GM12873 (cell line): ENCODE measurements at regions not wholly inside any gene's neighbourhood (a gene's known extent, or its start where the extent isn't known, plus 50 kb on each side); places are given as distances from the start of the nearest gene placed in this dataset.

ENCODE experiments used
- CTCF ChIP-seq: IDR thresholded peaks from 2 replicates; pipeline ENCODE4 v1.5.1; 2012; ENCODE audit warnings: low read depth, mild to moderate bottlenecking, moderate library complexity, low read length, control low read depth; ENCODE audit not compliant: insufficient read depth; ENCODE audit errors: missing control alignments

- no peak for TF ChIP-seq CTCF
These were observed 101.7 kb upstream of the ITGA1 start for GRCh38 chr5:52685971-52686370.

GRCh38 chr5:52690236-52690768, 97.4 kb upstream of the ITGA1 start:
- no peak for TF ChIP-seq CTCF

GRCh38 chr5:52692039-52692438, 95.7 kb upstream of the ITGA1 start:
- no peak for TF ChIP-seq CTCF

GRCh38 chr5:52692606-52693005, 95.1 kb upstream of the ITGA1 start:
- TF ChIP-seq CTCF: no peak

GRCh38 chr5:52693280-52693679, 94.4 kb upstream of the ITGA1 start:
- peak; percentile 48 for TF ChIP-seq CTCF

- no peak for TF ChIP-seq CTCF
These were observed 93.9 kb upstream of the ITGA1 start for GRCh38 chr5:52693836-52694235.

- no peak for TF ChIP-seq CTCF
These were observed 93.1 kb upstream of the ITGA1 start for GRCh38 chr5:52694648-52695047.
